GM21447 (cell line): ENCODE measurements at regions not wholly inside any gene's neighbourhood (a gene's known extent, or its start where the extent isn't known, plus 50 kb on each side); places are given as distances from the start of the nearest gene placed in this dataset.

Experiments
- ATAC-seq: cut with Tn5 transposase; IDR thresholded peaks from one replicate; pipeline ENCODE4 v1.9.1; 2021; ENCODE audit not compliant: unreplicated experiment

GRCh38 chr21:39056636-39057035 is 126.6 kb downstream of the PSMG1 start:
- ATAC-seq: no peak

GRCh38 chr21:39055167-39055767 is 128.0 kb downstream of the PSMG1 start:
- ATAC-seq: no peak

DNA sequence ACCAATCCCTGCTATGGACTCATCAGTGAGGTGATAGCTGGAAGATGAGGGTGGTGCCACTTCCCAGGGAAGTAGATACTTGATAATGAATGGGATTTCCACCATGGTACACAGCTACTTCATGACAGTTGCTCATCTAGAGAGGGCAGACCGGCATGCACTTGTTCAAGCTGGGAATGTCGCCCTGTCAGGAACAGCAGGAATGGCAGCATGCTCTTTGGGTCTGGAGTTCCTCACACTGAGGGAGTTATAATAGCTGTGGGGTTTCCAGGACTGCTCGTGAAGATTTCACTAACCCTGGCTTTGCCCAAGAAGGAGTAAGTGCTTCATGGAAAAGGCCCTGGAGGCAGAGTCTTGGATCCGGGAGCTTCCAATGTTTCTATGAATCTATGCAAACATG is 129.2 kb downstream of the PSMG1 start:
- ATAC-seq: no peak

DNA sequence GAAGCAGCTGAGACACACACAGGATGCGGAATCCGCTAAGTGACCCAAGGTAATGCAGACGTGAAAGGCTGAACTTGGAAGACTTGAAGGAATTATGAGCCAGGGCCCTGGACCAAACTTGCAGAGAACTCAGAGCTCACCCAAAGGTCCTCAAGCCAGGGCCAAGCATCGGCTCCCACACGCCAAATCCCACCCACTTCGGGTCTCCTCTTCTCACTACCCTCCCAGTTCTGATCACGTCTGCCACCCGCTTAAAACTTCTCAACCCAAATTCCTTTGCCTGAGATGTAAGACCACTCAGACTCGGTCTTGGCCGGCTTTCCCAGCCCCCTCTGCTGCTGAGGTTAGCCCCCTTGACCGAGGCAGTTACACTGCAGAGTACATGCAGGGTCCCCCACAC is 130.1 kb downstream of the PSMG1 start:
- no peak for ATAC-seq

DNA sequence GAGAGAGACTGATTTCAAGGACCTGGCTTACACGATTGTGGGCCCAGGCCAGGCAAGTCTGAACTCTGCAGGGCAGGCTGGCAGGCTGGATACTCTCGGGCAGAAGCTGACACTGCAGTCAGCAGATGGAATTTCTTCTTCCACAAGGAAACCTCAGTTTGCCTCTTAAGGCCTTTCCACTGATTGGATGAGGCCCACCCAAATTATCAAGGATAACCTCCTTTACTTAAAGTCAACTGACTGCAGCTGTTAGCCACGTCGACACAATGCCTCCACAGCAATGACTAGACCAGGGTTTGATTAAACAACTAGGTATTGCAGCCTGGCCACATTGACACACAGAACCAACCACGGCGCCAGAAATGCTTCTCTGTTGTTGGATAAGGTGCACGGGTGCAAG is 130.5 kb downstream of the PSMG1 start:
- ATAC-seq: no peak

GRCh38 chr21:39051588-39051949 is 131.7 kb downstream of the PSMG1 start:
- ATAC-seq: no peak

- no peak for ATAC-seq
Measured at GRCh38 chr21:39050841-39051587, 132.2 kb downstream of the PSMG1 start.

- no peak for ATAC-seq
Measured at GRCh38 chr21:39048574-39048973, 134.7 kb downstream of the PSMG1 start.

GRCh38 chr21:39048064-39048463 is 135.2 kb downstream of the PSMG1 start:
- no peak for ATAC-seq

DNA sequence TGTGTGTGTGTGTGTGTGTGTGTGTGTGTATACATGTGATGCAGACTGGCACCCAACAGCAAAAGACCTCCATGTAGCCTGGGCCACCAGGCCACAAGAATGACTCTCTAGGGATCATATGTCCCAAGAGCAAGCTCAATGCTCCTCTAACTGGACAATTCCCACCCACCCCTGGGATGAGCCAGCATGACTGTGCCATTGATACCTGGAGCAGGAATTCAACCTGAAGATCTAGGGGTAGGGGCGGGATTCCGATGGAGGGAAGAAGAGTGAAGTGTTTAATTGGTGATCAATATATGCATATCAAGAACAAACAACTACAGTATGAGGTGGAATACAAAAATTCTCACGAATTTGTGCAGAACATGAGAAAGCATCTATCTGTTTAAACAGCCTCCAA is 136.2 kb downstream of the PSMG1 start:
- no peak for ATAC-seq

DNA sequence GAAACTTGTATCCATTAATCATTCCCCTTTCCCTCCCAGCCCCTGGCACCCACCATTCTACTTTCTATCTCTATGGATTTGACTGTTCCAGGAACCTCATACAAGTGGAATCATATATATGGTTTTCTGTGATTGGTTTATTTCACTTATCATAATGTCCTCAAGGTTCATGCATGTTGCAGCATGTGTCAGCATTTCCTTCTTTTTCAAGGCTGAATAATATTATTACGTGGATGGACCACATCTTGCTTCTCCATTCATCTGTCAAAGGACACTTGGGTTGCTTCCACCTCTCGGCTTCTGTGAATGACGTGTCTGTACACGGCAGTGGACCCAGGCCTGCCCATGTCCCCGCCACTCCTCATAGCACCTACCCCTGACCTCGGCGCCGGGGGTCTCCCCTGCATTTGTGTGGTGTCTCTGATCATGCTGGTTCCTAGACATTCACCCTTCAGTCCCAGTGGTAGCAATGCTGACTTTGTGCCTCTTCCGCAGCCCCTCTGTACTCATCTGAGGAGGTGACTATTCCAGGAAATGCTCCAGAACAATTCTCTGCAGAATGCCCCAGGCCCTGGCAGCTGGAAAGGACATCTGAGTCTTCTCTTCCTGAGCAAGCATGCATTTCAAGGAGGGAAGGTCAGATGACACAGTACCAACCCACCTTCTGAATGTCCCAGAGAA is 136.9 kb downstream of the PSMG1 start:
- no peak for ATAC-seq

DNA sequence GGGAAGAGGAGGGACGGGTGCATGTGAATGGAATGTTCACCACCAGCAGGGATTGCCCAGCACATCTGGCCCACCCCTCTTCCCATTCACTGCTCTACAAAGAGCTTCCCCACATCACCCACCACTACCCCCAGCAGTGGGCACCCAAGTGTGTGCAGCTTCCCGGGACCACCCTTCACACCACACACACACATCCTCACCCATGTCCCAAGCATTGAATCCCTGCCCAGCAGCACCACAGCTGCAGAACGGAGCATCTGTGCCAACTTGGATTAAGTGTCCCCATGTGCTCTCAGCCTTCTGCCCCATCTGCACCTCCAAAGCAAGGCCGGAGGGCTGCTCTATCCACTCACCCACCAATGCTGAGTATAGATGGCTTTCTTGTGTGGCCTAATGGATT is 141.4 kb downstream of the PSMG1 start:
- ATAC-seq: no peak

- no peak for ATAC-seq
Measured at GRCh38 chr21:39040494-39041110, 142.6 kb downstream of the PSMG1 start.

DNA sequence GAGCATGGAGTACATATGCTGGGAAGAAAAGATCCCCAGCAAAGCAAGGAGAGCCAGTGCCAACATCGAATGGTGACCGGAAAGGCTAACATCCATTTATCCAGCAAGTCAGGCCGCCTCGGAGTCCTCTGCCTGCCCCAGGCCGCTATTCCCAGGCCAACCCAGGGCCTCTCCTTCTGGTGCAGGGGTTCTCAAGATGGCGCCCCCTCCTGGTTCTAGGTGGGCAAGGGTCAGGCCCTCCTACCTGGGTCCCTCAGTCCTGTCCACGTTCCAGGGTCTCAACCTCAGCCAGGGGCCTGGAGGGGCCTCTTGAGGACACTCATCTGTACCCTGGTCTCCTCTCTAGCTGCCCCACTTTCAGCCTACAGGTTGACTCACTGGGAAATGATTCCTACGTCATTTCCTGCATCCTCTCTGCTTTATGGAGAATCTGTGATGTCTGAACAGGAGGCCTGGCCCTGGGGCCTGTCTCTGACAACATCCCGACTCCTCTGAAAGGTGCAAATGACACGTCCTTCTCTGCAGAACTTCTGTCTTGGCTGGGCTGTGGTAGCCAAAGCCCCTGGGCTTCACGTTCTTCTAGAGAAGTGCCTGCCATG is 145.3 kb downstream of the PSMG1 start:
- ATAC-seq: no peak

- ATAC-seq: no peak
Measured at GRCh38 chr21:39036581-39036980, 146.7 kb downstream of the PSMG1 start.

- no peak for ATAC-seq
Measured at GRCh38 chr21:39034590-39035536, 148.4 kb downstream of the PSMG1 start.

DNA sequence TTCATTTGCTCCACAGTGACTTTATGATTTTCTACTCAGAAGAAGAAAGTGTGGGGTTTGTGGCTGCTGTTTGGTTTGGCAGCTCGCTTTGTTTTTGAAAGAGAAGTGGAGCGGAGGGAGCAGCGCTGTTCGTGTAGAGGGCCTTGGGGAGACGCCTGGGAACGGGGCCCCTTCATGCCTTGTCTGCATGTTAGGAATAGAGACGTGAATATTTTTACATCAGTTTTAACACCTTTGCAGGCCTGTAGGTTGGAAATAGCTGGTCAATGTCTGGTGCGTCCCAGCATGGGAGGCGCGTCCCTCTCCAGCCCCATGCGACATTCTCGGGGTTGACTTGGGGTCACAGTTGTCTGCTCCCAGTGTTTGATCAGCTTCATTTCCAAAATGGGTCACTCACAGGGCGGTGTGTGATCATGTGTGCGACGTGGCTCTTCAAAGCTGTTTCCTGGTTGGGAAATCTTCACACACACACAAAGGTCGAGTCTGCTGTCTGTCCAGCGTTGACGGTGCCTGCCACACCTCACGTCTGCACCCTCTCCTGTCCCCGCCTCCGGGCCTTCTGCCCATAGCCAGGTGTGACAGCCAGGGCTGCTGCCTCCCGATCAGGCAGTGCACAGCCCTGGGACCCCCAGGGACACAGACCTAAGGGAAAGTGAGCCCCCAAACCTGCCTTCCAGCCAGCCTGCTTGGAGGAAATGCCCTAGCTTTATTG is 149.2 kb downstream of the PSMG1 start:
- no peak for ATAC-seq

- ATAC-seq: no peak
Measured at GRCh38 chr21:39029900-39030884, 153.1 kb downstream of the PSMG1 start.
